Superior temporal gyrus (tissue), 1 donor: ENCODE measurements at regions not wholly inside any gene's neighbourhood (a gene's known extent, or its start where the extent isn't known, plus 50 kb on each side); places are given as distances from the start of the nearest gene placed in this dataset.

ENCODE experiments used
- DNase-seq: peaks from one replicate; pipeline ENCODE4 v3.0.0-alpha.2; 2016; ENCODE audit errors: extremely low spot score

GRCh38 chr18:78526923-78527711 is 452.5 kb upstream of the SALL3 start:
- no peak for DNase-seq

GRCh38 chr18:78527984-78528383 is 451.6 kb upstream of the SALL3 start:
- no peak for DNase-seq

DNA sequence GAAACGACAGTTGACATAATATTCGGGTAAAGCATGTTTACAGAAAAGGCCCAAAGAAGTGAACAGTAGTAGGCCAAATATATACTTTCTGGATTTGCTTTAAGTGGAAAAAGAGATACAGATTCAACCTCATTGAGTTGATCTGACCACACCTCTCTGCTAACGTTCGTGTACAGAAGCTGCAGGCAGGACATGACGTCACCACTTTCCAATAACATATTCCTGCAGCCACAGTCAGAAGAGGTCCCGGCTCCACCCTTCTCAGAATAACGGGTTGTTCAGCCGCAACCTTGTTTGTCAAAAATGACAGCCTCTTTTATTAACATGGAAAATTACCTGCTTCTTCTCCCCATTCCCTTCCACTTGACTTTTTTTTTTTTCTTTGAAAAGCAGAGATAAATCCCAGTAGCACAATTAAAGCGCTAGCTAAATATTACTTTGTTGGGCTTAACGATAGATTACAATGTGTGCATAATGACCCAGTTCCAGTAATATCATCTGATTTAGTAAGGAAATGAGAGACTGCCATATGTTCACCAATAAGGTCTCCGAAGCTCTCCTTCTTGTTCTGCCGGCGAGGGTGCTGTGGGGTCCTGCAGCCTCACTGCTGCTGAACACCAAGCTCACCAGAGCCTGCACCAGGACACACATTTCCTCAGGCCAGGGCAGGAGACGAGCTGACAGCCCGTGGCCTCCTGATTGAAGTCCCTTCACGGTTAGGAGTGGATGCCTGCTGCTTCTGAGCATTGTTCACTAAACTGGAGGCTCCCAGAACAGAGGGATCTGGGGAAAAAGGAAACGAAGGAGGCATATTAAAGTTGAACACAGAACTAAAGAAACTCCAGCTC is 451.0 kb upstream of the SALL3 start:
- no peak for DNase-seq

DNA sequence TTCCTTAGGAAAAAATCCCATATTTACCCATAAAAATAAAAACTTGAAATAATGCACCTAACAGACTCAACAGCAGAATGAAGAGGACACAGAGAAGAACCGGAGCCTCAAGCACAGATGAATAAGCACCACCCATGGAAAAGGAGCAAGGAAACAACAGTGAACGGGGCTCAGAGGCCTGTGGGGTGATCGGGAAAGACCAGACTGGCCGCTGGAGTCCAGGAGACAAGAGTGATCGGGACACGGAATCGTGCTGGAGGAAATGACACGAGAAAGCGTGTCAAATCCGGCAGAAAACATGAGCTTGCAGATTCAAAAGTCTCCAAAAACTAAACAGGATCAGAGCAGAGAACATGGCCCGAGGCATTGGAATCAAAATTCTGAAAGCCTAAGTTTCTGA is 448.0 kb upstream of the SALL3 start:
- no peak for DNase-seq

- no peak for DNase-seq
Measured at GRCh38 chr18:78538669-78539440, 440.8 kb upstream of the SALL3 start.

GRCh38 chr18:78540636-78541529 is 438.7 kb upstream of the SALL3 start:
- no peak for DNase-seq

DNA sequence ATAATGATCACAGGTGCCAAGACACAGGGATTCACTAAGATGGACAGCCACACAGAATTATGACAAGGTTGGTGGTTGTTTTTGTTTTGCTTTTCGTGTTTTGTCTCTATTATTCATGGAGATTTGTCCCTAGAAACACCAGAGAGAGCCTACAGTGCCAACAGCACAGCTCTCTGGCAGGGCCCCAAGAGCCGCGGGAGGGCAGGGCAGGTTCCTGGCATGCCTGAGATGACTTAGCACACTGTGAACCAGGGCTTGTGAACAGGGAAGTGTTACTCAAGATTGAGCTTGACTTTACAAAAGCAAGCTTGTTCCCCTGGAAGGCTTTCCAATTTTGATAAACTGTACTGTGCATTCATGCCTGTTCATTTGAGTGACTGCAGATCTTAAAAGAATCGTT is 437.4 kb upstream of the SALL3 start:
- peak; percentile 44 for DNase-seq

DNA sequence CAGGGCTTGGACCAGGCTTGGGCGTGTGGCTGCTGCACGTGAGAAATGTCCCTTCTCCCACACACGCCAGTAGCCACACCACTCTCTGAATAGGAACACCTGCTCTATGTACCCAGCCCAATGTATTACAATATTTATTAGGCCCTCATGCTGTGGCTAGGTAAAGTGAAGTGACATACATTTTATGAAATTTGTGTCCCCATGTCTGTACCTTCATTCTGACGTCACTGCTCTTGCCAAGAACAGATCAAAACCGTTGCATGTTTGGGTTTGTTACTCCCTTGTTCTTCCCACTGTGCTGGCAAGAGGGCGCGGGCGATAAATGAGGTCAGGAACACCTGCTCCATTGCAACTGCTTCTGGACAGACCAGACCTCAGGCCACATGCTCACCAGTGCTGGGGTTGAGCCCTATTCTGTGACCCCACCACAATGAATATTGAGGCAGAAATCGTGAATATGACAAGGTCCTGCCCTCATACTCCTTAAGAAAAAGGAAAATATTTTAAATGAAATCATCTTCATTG is 436.4 kb upstream of the SALL3 start:
- DNase-seq, result no peak

DNA sequence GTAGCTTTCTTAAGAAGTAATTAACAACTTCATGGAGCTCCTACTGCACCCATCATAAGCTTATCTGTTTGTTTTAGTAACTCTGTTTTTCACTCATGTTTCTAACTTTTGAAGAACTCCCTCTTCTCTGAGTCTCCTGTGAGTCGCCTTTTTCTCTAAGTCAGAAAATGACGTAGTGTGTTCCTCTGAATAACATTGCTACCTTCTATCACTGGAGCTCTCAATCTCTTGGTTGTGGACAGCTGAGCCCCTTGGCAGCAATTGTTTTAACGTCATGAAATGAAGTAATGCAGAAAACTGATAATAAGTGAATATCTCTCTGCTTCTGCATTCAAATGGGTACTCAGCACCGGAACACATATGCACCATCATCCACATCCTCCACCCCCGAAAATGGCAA is 433.3 kb upstream of the SALL3 start:
- no peak for DNase-seq

- DNase-seq, result no peak
Measured at GRCh38 chr18:78547817-78548216, 431.8 kb upstream of the SALL3 start.

DNA sequence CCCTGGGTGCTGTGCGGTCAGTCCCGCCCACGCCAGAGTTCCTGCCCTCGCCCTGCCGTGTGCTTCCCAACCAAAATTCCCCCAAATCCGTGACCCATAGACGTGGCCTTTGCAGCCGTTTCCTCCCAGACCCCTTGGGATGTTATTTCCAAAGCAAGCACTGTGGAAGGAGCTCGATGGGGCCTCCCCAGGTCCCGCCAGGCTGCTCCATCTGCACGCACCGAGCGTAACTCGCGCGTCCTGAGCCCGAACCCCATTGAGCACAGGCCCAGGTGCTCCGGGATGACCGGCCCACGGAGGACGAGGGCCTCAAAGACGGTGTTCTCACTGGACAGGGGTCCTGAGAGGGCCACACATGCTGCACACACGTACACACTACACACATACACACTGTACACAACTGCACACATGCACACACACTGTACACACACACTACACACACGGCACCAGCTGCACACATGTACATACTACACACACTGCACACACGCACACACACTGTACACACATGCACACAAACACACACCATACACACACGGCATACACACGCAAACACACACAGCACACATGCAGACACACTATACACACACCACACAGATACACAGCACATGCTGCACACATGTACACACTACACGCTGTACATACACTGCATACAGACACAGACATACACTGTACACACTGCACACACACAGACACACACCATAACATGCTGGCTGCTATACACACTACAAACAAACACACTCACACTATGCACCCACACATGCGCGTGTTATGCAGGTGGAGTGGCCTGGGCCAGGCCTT is 431.2 kb upstream of the SALL3 start:
- no peak for DNase-seq

DNA sequence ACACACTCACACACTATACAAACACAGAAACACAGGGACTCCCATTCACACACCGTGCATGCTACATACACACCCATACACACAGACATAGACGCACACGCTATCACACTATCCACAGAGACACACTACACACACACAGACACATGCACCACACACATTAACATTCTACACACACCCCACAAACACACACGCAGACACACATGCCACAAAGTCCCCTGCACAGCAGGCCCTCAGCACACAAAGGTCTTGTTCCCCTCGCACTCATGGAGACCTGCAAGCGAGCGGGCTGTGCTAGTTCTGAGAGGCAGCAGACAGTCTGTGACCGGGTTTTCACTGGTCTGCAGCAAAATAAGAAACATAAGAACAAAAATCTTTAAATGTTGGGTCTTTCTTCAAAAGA is 429.6 kb upstream of the SALL3 start:
- DNase-seq, result no peak

DNA sequence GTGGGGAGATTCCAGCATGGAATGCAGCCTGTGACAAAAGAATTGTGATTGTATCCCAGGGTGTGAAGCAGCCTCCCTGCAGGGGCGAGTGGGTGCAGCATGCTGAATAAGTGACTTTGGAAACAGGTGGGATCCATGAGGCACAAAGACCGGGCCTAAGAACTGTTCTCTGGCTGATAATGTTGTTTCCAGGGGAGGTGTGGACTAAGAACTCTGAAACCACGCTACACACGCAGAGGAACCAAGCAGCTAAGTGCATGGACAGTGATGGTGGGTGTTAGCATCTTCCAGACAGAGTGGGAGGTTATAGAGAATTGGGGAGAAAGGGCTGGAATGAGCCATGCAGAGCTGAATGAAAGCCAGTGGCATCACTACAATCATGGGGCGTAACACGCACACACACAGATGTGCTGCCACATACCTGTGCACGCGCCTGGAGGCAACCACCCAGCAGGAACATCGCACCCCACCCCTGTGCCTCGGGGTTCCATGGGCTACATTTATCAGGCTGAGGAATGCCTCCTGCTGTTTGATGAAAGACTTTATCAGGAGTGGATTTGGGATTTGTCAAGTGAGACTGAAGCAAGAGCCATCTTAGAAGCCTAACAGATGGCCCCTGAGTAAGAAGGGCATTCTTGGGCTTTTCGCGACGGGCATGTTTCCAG is 424.5 kb upstream of the SALL3 start:
- DNase-seq, result no peak

- no peak for DNase-seq
Measured at GRCh38 chr18:78557371-78557770, 422.2 kb upstream of the SALL3 start.

DNA sequence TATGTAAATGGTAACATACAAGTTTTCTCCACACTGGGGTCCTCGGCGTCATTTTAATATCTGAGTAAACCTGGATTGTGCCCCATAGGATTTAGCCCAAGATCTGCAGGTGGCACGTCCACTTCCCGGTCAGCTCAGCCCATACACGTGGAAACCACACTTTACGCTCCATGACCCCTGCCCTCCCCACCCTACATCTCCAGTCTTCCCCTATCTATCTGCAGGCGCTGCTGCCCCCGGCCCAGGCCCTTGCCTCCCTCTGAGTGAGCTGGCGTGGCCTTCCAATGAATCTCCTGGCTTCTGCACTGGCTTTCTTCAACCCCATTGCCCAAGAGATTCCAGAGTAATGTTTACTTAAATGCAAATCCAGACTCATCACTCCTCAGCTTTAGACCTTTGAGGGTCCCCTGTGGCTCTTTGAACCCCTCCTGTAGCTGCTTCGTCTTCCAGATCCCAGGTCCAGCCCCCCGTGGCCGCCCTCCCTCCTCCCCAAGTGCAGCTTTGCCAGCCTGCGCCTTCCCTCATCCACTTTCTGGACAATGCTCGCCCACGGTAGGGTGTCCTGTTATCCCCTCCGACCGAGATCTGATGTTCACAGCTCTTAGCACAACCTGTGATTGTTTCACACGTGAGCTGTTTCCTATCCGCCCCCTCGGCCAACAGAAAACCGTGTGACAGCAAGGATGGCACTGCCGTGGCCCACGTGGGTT is 421.4 kb upstream of the SALL3 start:
- no peak for DNase-seq

DNA sequence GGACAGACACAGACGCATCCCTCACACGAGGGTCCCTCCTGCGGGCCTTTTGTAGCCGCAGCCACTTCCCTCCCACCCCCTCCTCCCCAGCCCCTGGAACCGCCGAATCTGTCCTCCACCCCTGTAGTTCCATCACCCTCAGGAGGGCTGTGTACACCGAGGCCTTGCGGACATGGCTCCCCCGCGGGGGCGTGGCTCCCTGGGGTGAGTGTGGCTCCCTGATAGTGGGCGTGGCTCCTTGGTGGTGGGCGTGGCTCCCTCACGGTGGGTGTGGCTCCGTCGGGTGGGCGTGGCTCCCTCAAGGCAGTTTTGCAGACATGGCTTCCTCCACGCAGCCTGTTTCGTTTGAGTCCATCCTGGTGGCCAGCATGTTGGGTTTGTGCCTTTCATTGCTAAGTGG is 420.7 kb upstream of the SALL3 start:
- no peak for DNase-seq

DNA sequence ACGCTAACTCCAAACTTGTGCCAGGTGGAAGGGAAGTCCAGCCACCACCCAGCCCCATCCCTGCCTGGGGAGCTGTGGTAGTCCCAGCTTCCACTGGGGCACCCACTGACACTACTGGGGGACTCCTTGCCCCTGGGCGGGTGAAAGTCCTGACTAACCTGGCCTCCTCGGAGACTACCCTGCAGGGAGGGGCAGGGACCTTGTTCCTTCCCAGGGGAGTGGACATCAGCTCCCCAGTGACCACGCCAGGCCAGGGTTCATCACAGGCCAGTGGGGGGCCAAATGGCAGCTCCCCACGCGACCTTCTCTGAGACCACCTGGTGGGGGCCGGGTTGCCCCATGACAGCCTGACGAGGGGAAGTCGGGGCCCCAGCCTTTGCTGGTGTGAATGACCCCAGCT is 420.0 kb upstream of the SALL3 start:
- no peak for DNase-seq

GRCh38 chr18:78561757-78562510 is 417.7 kb upstream of the SALL3 start:
- DNase-seq, result peak; percentile 73
